ENCODE measurements at regions not wholly inside any gene's neighbourhood (a gene's known extent, or its start where the extent isn't known, plus 50 kb on each side); places are given as distances from the start of the nearest gene placed in this dataset.
A peak's percentile ranks its signal among the peaks of the same experiment; 100 is the strongest.

- no peak overlapping the region for H3K27ac ChIP-seq
- H3K9me3 ChIP-seq: no peaks in the 10 kb centered on the region
- DNase-seq (no peak), ATAC-seq (no peak)
- 54 to 77% methylated on average over 2 of the region's 2 CpGs for WGBS, 2 donors
- TF ChIP-seq CTCF (IDR thresholded peaks at IDR 0.05) (no peak), POLR2A (IDR thresholded peaks at IDR 0.05) (no peak)
- H3K4me3 ChIP-seq: no peak overlapping the region
- no peaks in the 10 kb centered on the region for H3K4me1 ChIP-seq
- no peaks in the 10 kb centered on the region for H3K27me3 ChIP-seq
- intact Hi-C loops (cut with DNase I): no loop called here
- no peaks in the 10 kb centered on the region for H3K36me3 ChIP-seq (replicated peaks in 1 of 2; ENCODE audit: insufficient read depth in 1 of 2, low read depth in 2 of 2)
These were observed 145.0 kb downstream of the SPP2 start for GRCh38 chr2:234195516-234195915.

- 41 to 49% methylated on average over 7 of the region's 7 CpGs for WGBS, 2 donors
- Histone ChIP-seq H3K36me3 (replicated peaks in 1 of 2; ENCODE audit: insufficient read depth in 1 of 2, low read depth in 2 of 2) (no peaks in the 10 kb centered on the region), H3K4me3 (no peak overlapping the region), H3K27me3 (no peaks in the 10 kb centered on the region), H3K9me3 (no peaks in the 10 kb centered on the region), H3K4me1 (no peaks in the 10 kb centered on the region), H3K27ac (no peak overlapping the region)
- ATAC-seq: no peak
- DNase-seq: no peak
- intact Hi-C loops (cut with DNase I): no loop called here
- no peak for TF ChIP-seq CTCF (IDR thresholded peaks at IDR 0.05)
- no peak for TF ChIP-seq POLR2A (IDR thresholded peaks at IDR 0.05)
These were observed 143.6 kb downstream of the SPP2 start for GRCh38 chr2:234193977-234194563.

- ATAC-seq: no peak
- no peak overlapping the region for H3K27ac ChIP-seq
- TF ChIP-seq CTCF (IDR thresholded peaks at IDR 0.05): peak in 2 of 7 experiments; percentile 7 to 13
- no peak for TF ChIP-seq POLR2A (IDR thresholded peaks at IDR 0.05)
- intact Hi-C loops (cut with DNase I): no loop called here
- H3K27me3 ChIP-seq: no peaks in the 10 kb centered on the region
- no peak for DNase-seq
- H3K4me3 ChIP-seq: no peak overlapping the region
- H3K4me1 ChIP-seq: peaks cover 15% of the 10 kb centered on the region
- H3K9me3 ChIP-seq: no peaks in the 10 kb centered on the region
- no peaks in the 10 kb centered on the region for H3K36me3 ChIP-seq (replicated peaks in 1 of 2; ENCODE audit: insufficient read depth in 1 of 2, low read depth in 2 of 2)
- WGBS, 2 donors: 33 to 43% methylated on average over 4 of the region's 4 CpGs
These were observed 141.4 kb downstream of the SPP2 start for GRCh38 chr2:234191819-234192407.

- ATAC-seq: no peak
These were observed 139.3 kb downstream of the SPP2 start for GRCh38 chr2:234189786-234190300.

More at GRCh38 chr2:234189786-234190300, 139.3 kb downstream of the SPP2 start:
- H3K4me3 ChIP-seq: no peak overlapping the region
- H3K36me3 ChIP-seq (replicated peaks in 1 of 2; ENCODE audit: insufficient read depth in 1 of 2, low read depth in 2 of 2): no peaks in the 10 kb centered on the region
- H3K4me1 ChIP-seq: peaks cover 15% of the 10 kb centered on the region
- H3K27me3 ChIP-seq: no peaks in the 10 kb centered on the region
- no peak for TF ChIP-seq CTCF (IDR thresholded peaks at IDR 0.05)
- TF ChIP-seq POLR2A (IDR thresholded peaks at IDR 0.05): no peak
- H3K9me3 ChIP-seq: no peaks in the 10 kb centered on the region
- H3K27ac ChIP-seq: no peak overlapping the region
- intact Hi-C loops (cut with DNase I): no loop called here
- DNase-seq: no peak
- 79 to 84% methylated on average over 6 of the region's 6 CpGs for WGBS, 2 donors

All from body of pancreas (tissue), 4 donors.